GM12872 (cell line): ENCODE measurements at regions not wholly inside any gene's neighbourhood (a gene's known extent, or its start where the extent isn't known, plus 50 kb on each side); places are given as distances from the start of the nearest gene placed in this dataset.

Experiments
- TF ChIP-seq, protein P1 (sequence below): IDR thresholded peaks from 3 replicates; pipeline ENCODE4 v1.5.1; 2011; ENCODE audit warnings: low read depth, mild to moderate bottlenecking, low read length, moderate library complexity; ENCODE audit not compliant: insufficient read depth

DNA sequence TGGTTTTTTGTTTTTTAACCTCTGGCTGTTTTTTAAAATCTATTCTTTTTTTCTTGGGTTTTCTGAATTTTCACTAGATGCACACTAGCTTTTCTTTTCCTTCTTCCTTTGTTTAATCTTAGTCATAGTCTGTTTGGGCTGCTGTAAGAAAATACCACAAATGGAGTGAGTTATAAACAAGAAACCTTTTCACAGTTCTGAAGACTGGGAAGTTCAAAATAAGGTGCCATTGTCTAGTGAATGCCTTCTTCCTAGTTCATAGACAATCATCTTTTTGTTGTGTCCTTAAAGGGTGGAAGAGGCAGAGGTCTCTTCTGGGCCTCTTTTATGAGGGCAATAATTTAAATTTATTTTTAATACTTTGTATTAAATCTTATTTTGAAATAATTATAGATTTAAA, 532.9 kb upstream of the ANO5 start:
- TF ChIP-seq, protein P1, sequence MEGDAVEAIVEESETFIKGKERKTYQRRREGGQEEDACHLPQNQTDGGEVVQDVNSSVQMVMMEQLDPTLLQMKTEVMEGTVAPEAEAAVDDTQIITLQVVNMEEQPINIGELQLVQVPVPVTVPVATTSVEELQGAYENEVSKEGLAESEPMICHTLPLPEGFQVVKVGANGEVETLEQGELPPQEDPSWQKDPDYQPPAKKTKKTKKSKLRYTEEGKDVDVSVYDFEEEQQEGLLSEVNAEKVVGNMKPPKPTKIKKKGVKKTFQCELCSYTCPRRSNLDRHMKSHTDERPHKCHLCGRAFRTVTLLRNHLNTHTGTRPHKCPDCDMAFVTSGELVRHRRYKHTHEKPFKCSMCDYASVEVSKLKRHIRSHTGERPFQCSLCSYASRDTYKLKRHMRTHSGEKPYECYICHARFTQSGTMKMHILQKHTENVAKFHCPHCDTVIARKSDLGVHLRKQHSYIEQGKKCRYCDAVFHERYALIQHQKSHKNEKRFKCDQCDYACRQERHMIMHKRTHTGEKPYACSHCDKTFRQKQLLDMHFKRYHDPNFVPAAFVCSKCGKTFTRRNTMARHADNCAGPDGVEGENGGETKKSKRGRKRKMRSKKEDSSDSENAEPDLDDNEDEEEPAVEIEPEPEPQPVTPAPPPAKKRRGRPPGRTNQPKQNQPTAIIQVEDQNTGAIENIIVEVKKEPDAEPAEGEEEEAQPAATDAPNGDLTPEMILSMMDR: no peak

DNA sequence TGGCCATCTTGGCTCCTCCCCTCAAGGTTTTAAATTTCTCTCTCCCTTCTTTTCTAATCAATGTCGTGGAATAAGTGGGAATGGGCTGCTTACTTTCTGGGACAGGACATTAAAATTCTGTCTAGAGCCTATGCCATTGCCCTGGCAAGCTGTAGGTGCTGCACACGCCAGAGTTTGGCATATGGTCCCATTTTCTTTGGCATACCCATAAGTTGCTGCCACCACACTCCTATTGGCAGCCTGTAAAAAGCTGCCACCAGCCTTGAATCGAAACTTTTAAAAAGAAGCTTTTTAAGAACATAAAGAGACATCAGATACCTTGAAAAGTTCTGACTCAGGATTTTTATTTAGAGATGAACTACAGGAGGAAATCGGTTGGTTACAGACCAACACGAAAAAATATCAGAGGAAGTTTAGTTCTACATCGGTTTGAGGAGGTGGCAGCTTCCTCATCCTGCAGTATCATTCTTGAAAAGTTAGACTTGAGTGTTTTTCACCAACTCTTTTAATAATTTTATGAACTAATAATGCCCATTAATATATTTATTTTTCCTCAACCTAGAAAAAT, 517.8 kb upstream of the ANO5 start:
- TF ChIP-seq, protein P1: no peak

DNA sequence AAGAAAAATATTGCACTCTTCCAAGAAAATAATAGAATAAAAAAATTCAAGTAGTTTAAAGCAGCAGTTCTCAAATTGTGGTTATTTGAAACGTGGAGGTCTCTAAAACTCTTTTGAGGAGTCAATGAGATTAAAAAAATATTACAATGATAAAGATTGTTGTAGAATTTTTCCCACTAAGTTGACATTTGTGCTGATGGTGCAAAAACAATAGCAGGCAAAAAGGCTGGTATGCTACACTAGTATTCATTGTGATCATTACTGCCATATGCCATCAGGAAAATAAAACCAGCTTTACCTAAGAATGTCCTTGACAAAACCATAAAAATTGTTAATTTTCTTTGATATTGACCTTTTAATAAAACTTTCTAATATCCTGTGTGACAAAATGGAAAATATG, 505.2 kb upstream of the ANO5 start:
- TF ChIP-seq, protein P1: no peak

GRCh38 chr11:21704539-21704938, 488.3 kb upstream of the ANO5 start:
- TF ChIP-seq, protein P1: no peak

- TF ChIP-seq, protein P1: no peak
Measured at GRCh38 chr11:21707116-21707739, 485.7 kb upstream of the ANO5 start.

GRCh38 chr11:21710809-21711208, 482.1 kb upstream of the ANO5 start:
- TF ChIP-seq, protein P1: no peak

DNA sequence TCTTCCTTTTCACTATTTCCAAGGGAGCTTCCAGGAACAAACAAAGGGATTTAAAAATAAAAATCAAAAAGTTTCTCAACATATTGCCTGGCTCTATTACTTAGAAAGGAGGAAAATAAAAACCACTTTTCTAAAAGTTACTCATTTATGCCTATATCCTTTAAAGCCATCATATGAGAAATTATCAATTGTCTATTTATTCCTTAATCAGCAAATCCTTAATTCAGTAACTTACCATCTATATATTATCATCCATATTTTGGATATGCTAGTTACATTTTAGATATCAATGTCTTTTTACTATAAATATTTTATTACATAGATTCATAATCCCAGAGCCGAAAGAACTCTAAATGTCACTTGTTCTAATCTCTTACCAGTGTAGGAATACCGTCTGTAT, 481.5 kb upstream of the ANO5 start:
- TF ChIP-seq, protein P1: no peak
